AG04449 (cell line): ENCODE measurements at regions not wholly inside any gene's neighbourhood (a gene's known extent, or its start where the extent isn't known, plus 50 kb on each side); places are given as distances from the start of the nearest gene placed in this dataset.

ENCODE experiments used
- CTCF ChIA-PET: fragments of 350-600 bp; formaldehyde crosslinking; extraction: SDS; loops from one replicate; lab custom pipeline; 2021; ENCODE audit warnings: antibody characterized with exemption; lab: Yijun Ruan, JAX
- POLR2A ChIA-PET: fragments of 400-600, 350-600 bp; formaldehyde crosslinking; extraction: SDS; loops from one replicate; lab custom pipeline; 2020; ENCODE audit warnings: antibody characterized with exemption, inconsistent platforms; lab: Yijun Ruan, JAX
- DNase-seq: peaks from one replicate; pipeline ENCODE4 v3.0.0-alpha.2; 2010; ENCODE audit warnings: low read depth, low spot score
- H3K4me3 ChIP-seq: 2 replicates; pipeline ENCODE4 v1.5.1; 2011; ENCODE audit warnings: low read depth, mild to moderate bottlenecking, control low read depth, low read length
- TF ChIP-seq, protein P1 (sequence below): IDR thresholded peaks from one replicate; pipeline ENCODE4 v1.5.1; 2011; ENCODE audit warnings: mild to moderate bottlenecking, moderate library complexity, low read length, control low read depth, inconsistent platforms; ENCODE audit not compliant: insufficient read depth; ENCODE audit errors: missing control alignments

DNA sequence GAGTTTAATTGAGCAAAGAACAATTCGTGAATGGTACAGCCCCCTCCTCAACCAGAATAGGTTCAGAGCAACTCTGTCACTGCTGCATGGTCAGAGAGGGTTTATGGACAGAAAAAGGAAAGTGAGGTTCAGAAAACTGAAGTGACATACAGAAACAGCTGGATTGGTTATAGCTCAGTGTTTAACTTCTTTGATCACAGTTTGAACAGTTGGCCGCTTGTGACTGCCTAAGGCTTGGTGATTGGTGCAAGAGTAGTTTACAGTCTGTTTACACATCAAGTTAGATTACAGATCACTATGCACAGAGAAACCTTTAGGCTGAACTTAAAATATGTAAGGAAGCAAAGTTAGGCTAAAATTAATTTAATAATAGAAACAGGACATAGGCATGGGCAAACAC lies 459.2 kb downstream of the KCNJ3 start:
- TF ChIP-seq, protein P1, sequence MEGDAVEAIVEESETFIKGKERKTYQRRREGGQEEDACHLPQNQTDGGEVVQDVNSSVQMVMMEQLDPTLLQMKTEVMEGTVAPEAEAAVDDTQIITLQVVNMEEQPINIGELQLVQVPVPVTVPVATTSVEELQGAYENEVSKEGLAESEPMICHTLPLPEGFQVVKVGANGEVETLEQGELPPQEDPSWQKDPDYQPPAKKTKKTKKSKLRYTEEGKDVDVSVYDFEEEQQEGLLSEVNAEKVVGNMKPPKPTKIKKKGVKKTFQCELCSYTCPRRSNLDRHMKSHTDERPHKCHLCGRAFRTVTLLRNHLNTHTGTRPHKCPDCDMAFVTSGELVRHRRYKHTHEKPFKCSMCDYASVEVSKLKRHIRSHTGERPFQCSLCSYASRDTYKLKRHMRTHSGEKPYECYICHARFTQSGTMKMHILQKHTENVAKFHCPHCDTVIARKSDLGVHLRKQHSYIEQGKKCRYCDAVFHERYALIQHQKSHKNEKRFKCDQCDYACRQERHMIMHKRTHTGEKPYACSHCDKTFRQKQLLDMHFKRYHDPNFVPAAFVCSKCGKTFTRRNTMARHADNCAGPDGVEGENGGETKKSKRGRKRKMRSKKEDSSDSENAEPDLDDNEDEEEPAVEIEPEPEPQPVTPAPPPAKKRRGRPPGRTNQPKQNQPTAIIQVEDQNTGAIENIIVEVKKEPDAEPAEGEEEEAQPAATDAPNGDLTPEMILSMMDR = no peak
- DNase-seq = no peak
- CTCF ChIA-PET = no interaction called here
- POLR2A ChIA-PET = no interaction called here
- no peak overlapping the region for H3K4me3 ChIP-seq

DNA sequence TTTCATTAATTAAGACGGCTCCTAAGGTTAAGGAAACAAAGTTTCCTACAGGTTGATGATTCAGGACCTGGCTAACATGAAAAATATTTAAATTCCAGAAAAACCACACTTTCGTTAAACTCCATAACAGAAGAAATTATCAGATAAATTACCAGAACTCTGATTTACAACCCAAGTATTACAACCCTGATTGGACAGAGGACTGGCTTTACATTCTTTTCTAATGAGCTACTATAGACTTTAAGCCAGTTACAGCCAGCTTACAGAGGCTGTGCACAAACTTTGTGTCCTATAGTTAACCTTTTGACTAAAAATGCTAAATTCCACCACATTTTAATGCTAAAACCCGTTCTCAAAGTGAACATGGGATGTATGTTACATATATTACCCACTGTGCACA lies 458.6 kb downstream of the KCNJ3 start:
- DNase-seq = no peak
- H3K4me3 ChIP-seq = no peak overlapping the region
- CTCF ChIA-PET = no interaction called here
- TF ChIP-seq, protein P1 = no peak
- POLR2A ChIA-PET = no interaction called here

DNA sequence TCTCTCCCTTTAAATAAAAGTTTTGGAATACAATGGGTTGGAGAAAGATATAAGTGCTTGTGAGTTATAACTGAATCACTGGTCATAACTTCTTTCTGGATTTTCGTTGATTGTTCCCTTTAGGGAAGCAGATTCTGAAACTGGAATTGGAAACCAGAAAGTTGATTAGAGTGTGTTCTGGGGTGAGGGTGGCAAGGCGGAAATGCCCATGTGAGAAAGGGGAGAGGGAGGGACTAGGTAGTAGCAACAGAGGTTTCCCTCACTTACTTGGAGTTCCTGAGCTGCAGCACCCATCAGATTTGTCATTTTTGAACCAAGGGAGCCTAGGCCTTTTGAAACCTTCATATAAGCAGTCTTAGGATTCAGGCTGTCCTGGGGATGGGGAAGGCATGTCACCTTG lies 453.4 kb downstream of the KCNJ3 start:
- ChIA-PET CTCF (no interaction called here), POLR2A (no interaction called here)

DNA sequence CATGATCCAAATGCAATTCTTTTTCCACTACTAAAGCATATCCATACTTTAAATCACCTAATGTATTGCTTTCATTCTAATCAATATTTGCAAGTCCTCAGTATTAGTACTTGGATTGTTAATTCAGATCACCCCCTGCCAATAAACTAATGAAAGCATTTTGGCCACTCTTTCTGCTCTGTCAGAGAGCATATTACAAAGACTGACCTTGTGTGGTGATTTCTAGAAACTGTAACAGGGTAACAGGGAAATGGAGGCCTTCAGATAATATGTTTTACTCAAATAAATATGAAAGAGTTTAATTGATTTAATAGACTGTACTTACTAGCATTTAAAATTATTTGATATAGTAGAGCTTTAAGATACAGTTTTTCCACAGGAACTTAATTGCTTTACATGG lies 453.0 kb downstream of the KCNJ3 start:
- DNase-seq = no peak
- ChIA-PET POLR2A (no interaction called here), CTCF (no interaction called here)
- no peak overlapping the region for H3K4me3 ChIP-seq
- TF ChIP-seq, protein P1 = no peak

More for the DNA sequence above, 453.4 kb downstream of the KCNJ3 start:
- DNase-seq = no peak
- no peak overlapping the region for H3K4me3 ChIP-seq
- TF ChIP-seq, protein P1 = no peak

DNA sequence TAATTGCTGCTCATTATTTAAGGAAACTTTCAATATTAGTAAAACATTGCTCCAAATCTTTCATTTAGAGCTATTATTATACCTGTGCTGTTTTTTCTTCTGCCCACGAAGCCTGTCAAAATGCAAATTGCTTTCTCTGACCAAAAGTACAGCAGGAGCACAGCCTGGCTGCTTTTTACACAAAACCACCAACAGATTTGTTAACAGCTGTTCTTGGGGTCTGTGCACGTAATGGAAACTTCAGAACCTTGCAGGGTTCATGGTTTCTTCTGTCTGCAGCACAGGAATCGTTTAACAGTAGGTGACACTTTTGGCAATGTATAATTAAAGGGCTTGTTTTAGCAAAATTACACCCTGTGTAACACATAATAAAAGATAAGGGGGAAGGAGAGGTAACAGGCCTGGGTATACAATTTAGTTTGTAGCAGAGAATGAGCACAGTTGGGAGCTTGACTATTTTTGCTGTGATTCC lies 447.3 kb downstream of the KCNJ3 start:
- DNase-seq = no peak
- CTCF ChIA-PET = no interaction called here
- no peak overlapping the region for H3K4me3 ChIP-seq
- POLR2A ChIA-PET = no interaction called here
- TF ChIP-seq, protein P1 = no peak

DNA sequence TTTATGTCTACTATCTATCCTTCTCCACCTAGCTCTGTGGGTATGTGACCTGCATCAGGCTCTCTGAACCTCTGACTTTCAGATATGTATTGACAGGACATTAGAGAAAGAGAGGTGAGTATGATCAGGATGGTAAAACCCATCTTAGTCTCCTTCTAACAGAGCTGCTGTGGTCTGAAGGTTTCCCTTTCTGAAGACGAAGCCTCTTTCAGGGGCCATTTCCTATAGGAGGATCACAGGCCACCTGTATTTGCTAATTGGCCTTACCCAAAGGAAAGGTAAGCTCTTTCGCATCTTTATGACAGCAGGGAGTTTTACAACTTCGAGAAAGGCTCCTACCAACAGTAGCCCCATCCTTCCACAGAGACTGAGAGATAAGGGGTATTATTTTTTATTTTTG lies 442.9 kb downstream of the KCNJ3 start:
- POLR2A ChIA-PET = no interaction called here
- TF ChIP-seq, protein P1 = no peak
- CTCF ChIA-PET = no interaction called here
- H3K4me3 ChIP-seq = no peak overlapping the region
- no peak for DNase-seq
